Stimulated activated naive CD8-positive, alpha-beta T cell treated with anti-CD3 and anti-CD28 coated beads, Interleukin-15, Interleukin-2, amounts not matched to agents 100 ng/mL and 50 ng/mL, for 24 hours (primary cell): ENCODE measurements at regions not wholly inside any gene's neighbourhood (a gene's known extent, or its start where the extent isn't known, plus 50 kb on each side); places are given as distances from the start of the nearest gene placed in this dataset.

ENCODE experiments used
- H3K27ac Mint-ChIP-seq: one replicate; pipeline ENCODE4 v1.8.0; 2021; ENCODE audit warnings: mild to moderate bottlenecking, mixed read lengths
- H3K27me3 Mint-ChIP-seq: one replicate; pipeline ENCODE4 v1.8.0; 2021; ENCODE audit warnings: mixed read lengths
- H3K36me3 Mint-ChIP-seq: one replicate; pipeline ENCODE4 v1.8.0; 2021; ENCODE audit warnings: low read depth, mixed read lengths
- H3K4me1 Mint-ChIP-seq: one replicate; pipeline ENCODE4 v1.8.0; 2021; ENCODE audit warnings: low read depth, mixed read lengths
- H3K4me3 Mint-ChIP-seq: one replicate; pipeline ENCODE4 v1.8.0; 2021; ENCODE audit warnings: mild to moderate bottlenecking, mixed read lengths
- H3K9me3 Mint-ChIP-seq: one replicate; pipeline ENCODE4 v1.8.0; 2021; ENCODE audit warnings: mixed read lengths

GRCh38 chr22:48313175-48313830 is 1514.4 kb downstream of the BRD1 start:
- peaks cover 5% of the 10 kb centered on the region for H3K27me3 Mint-ChIP-seq
- H3K4me1 Mint-ChIP-seq = no peaks in the 10 kb centered on the region
- no peak overlapping the region for H3K27ac Mint-ChIP-seq
- peaks cover 26% of the 10 kb centered on the region for H3K9me3 Mint-ChIP-seq
- H3K36me3 Mint-ChIP-seq = no peaks in the 10 kb centered on the region
- no peak overlapping the region for H3K4me3 Mint-ChIP-seq

- Mint-ChIP-seq H3K4me3 (no peak overlapping the region), H3K27ac (no peak overlapping the region), H3K9me3 (peaks cover 26% of the 10 kb centered on the region), H3K36me3 (no peaks in the 10 kb centered on the region), H3K27me3 (peaks cover 5% of the 10 kb centered on the region), H3K4me1 (no peaks in the 10 kb centered on the region)
These were observed 1516.9 kb downstream of the BRD1 start for GRCh38 chr22:48310740-48311139.

DNA sequence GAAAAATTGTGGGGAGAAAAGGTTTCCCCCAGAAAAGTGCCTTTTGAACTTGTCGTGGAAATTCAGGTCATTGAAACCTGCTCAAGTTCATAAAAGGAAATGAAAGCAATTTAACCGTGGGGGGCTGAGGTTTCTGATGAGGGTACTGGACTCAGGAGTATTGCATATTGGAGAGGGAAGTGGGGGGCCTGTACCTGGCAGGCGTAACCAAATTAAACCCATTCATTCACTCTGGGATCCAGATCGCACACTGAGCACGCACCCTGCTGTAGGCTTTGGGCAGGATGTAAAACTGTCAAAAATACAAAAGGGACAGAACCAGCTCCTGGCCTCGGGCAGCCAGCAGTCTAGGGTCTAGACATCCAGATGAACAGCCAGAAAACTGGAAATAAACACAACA is 1517.4 kb downstream of the BRD1 start:
- Mint-ChIP-seq H3K4me1 (no peaks in the 10 kb centered on the region), H3K27ac (no peak overlapping the region), H3K4me3 (no peak overlapping the region), H3K9me3 (peaks cover 26% of the 10 kb centered on the region), H3K36me3 (no peaks in the 10 kb centered on the region), H3K27me3 (peaks cover 5% of the 10 kb centered on the region)

- Mint-ChIP-seq H3K36me3 (no peaks in the 10 kb centered on the region), H3K27me3 (peaks cover 5% of the 10 kb centered on the region), H3K4me1 (no peaks in the 10 kb centered on the region), H3K9me3 (peaks cover 26% of the 10 kb centered on the region), H3K4me3 (no peak overlapping the region), H3K27ac (no peak overlapping the region)
These were observed 1517.8 kb downstream of the BRD1 start for GRCh38 chr22:48309836-48310235.

GRCh38 chr22:48309115-48309705 is 1518.5 kb downstream of the BRD1 start:
- H3K27me3 Mint-ChIP-seq = peaks cover 5% of the 10 kb centered on the region
- peaks cover 26% of the 10 kb centered on the region for H3K9me3 Mint-ChIP-seq
- H3K36me3 Mint-ChIP-seq = no peaks in the 10 kb centered on the region
- no peaks in the 10 kb centered on the region for H3K4me1 Mint-ChIP-seq
- H3K4me3 Mint-ChIP-seq = no peak overlapping the region
- H3K27ac Mint-ChIP-seq = no peak overlapping the region

- Mint-ChIP-seq H3K27ac (no peak overlapping the region), H3K4me3 (no peak overlapping the region), H3K27me3 (no peaks in the 10 kb centered on the region), H3K9me3 (peaks cover 19% of the 10 kb centered on the region), H3K36me3 (no peaks in the 10 kb centered on the region), H3K4me1 (no peaks in the 10 kb centered on the region)
These were observed 1519.7 kb downstream of the BRD1 start for GRCh38 chr22:48307931-48308330.

DNA sequence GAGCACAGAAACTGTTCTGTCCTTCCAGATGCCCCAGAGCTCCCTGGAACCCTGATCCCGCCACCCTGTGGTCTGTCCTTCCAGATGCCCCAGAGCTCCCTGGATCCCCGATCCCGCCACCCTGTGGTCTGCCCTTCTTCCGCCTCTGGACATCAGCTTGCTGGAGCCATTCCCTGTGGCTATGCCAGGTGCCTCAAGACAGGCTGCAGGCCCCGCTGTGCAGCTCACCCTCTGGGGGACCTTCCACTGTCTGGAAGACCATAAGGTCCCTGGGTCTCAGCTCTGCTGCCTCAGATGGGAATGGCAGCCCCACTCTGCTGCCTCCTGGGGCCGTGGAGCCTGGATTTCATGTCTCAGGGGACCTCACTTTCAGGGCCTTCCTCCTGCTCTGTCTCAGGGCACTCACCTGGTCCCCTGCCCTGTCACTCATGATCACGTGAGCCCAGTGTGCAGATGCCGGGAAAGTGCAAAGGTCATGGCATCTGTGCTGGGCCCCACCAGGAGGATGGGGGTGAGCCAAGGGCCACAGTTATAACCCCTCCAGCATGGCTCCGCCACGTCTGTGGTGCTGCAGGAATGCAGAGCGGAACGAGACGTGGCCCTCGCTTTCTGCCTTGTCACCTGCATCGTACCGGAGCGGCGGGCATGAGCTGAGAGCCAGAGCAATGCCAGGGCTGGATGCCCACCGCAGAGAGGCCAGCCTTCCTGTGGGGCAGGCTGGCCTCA is 1520.7 kb downstream of the BRD1 start:
- Mint-ChIP-seq H3K27me3 (no peaks in the 10 kb centered on the region), H3K36me3 (no peaks in the 10 kb centered on the region), H3K4me3 (no peak overlapping the region), H3K27ac (no peak overlapping the region), H3K9me3 (peaks cover 12% of the 10 kb centered on the region), H3K4me1 (no peaks in the 10 kb centered on the region)

DNA sequence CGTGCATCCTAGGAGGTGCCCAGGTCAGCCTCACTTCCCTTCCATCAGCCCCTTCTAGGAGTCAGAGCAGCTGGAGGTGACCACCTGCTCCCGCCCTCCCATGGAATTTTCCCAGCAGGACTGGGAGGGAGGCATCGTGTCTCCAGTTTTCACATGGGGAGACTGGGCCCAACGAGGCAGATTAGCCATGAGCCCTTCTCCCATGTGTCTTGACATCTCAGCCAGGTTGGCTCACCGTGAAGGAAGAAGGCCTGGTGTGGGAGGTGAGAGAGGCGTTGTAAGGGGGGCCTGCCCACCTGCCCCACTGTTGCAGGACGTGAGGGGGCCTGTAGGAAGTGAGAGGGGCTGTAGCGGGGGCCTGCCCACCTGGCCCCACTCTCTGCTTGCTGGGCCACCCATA is 1521.4 kb downstream of the BRD1 start:
- no peak overlapping the region for H3K27ac Mint-ChIP-seq
- no peaks in the 10 kb centered on the region for H3K4me1 Mint-ChIP-seq
- H3K4me3 Mint-ChIP-seq = no peak overlapping the region
- H3K36me3 Mint-ChIP-seq = no peaks in the 10 kb centered on the region
- no peaks in the 10 kb centered on the region for H3K27me3 Mint-ChIP-seq
- peaks cover 8% of the 10 kb centered on the region for H3K9me3 Mint-ChIP-seq

DNA sequence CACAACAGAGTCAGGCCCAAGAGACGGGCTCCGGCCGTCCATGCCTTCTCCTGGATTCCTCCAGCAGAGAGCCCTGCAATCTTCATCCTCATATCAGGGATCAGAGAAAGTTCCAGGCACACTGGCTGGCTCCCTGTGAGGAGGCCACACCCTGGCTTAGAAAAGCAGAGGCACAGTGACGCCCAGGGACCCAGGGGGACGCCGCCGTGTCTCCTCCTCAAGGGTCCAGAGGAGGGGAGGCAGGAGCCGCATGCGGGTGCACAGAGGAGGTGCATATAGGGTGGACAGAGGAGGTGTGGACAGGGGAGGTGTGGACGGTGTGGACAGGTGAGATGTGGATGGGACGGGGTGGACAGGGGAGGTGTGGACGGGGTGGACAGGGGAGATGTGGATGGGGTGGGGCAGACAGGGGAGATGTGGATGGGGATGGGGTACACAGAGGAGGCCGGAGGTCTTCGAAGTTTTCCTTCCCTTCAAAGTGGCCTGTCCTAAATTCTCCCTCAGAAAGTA is 1521.9 kb downstream of the BRD1 start:
- no peaks in the 10 kb centered on the region for H3K27me3 Mint-ChIP-seq
- H3K4me3 Mint-ChIP-seq = no peak overlapping the region
- H3K9me3 Mint-ChIP-seq = peaks cover 4% of the 10 kb centered on the region
- no peak overlapping the region for H3K27ac Mint-ChIP-seq
- no peaks in the 10 kb centered on the region for H3K4me1 Mint-ChIP-seq
- H3K36me3 Mint-ChIP-seq = no peaks in the 10 kb centered on the region

GRCh38 chr22:48303369-48303725 is 1524.3 kb downstream of the BRD1 start:
- H3K4me1 Mint-ChIP-seq = no peaks in the 10 kb centered on the region
- no peaks in the 10 kb centered on the region for H3K36me3 Mint-ChIP-seq
- no peaks in the 10 kb centered on the region for H3K27me3 Mint-ChIP-seq
- no peak overlapping the region for H3K4me3 Mint-ChIP-seq
- no peak overlapping the region for H3K27ac Mint-ChIP-seq
- H3K9me3 Mint-ChIP-seq = no peaks in the 10 kb centered on the region

GRCh38 chr22:48302657-48303368 is 1524.9 kb downstream of the BRD1 start:
- H3K4me1 Mint-ChIP-seq = no peaks in the 10 kb centered on the region
- no peaks in the 10 kb centered on the region for H3K36me3 Mint-ChIP-seq
- no peaks in the 10 kb centered on the region for H3K27me3 Mint-ChIP-seq
- no peak overlapping the region for H3K27ac Mint-ChIP-seq
- H3K4me3 Mint-ChIP-seq = no peak overlapping the region
- H3K9me3 Mint-ChIP-seq = no peaks in the 10 kb centered on the region

- no peaks in the 10 kb centered on the region for H3K36me3 Mint-ChIP-seq
- H3K27me3 Mint-ChIP-seq = no peaks in the 10 kb centered on the region
- no peak overlapping the region for H3K27ac Mint-ChIP-seq
- H3K4me3 Mint-ChIP-seq = no peak overlapping the region
- no peaks in the 10 kb centered on the region for H3K4me1 Mint-ChIP-seq
- H3K9me3 Mint-ChIP-seq = no peaks in the 10 kb centered on the region
These were observed 1525.8 kb downstream of the BRD1 start for GRCh38 chr22:48301908-48302307.

DNA sequence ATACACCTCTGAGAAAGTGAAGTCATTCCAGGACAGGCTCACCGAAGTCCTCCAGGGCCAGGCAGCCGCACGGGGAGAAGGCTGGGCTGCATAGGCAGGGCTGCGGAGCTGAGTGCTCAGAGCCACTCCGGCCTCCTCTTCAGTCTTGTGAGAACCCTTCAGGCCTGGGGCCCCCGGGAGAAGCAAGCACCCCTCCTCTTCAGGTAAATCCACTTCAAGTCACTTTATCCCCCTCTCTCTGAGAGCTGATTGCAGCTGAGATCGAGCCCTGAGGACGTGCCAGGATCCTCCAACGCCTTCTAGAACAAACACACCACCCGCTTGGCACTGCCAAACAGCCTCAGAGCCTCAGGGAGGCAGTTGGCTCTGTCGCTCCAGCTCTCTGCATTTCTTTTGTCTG is 1526.3 kb downstream of the BRD1 start:
- Mint-ChIP-seq H3K27me3 (no peaks in the 10 kb centered on the region), H3K4me1 (no peaks in the 10 kb centered on the region), H3K27ac (no peak overlapping the region), H3K9me3 (no peaks in the 10 kb centered on the region), H3K36me3 (no peaks in the 10 kb centered on the region), H3K4me3 (no peak overlapping the region)

DNA sequence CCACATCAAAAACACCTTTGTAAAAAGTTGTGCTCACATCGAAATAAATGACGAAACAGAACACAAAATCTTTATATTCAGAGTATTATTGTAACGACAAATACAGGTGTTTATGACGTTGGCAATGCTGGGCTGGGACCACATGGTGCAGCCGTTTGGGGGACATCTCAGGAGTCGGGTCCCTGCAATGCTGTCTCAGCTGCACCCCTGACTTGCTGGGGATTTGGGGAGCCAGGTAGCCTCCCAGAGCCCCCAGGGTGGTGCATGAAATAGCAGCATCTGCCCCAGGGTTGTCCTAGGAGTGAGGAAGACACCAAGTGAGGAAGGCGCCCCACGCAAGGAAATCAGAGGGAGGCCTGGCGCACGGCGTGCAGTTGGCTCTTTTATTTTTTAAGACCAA is 1526.8 kb downstream of the BRD1 start:
- Mint-ChIP-seq H3K4me1 (no peaks in the 10 kb centered on the region), H3K27ac (no peak overlapping the region), H3K4me3 (no peak overlapping the region), H3K27me3 (no peaks in the 10 kb centered on the region), H3K36me3 (no peaks in the 10 kb centered on the region), H3K9me3 (no peaks in the 10 kb centered on the region)

GRCh38 chr22:48299801-48300200 is 1527.9 kb downstream of the BRD1 start:
- H3K9me3 Mint-ChIP-seq = no peaks in the 10 kb centered on the region
- H3K27ac Mint-ChIP-seq = no peak overlapping the region
- H3K4me3 Mint-ChIP-seq = no peak overlapping the region
- H3K4me1 Mint-ChIP-seq = no peaks in the 10 kb centered on the region
- peaks cover 3% of the 10 kb centered on the region for H3K27me3 Mint-ChIP-seq
- no peaks in the 10 kb centered on the region for H3K36me3 Mint-ChIP-seq
